Activated B cell treated with CpG ODN at 0.5 μM for 24 hours (primary cell): ENCODE measurements at regions not wholly inside any gene's neighbourhood (a gene's known extent, or its start where the extent isn't known, plus 50 kb on each side); places are given as distances from the start of the nearest gene placed in this dataset.

Experiments
- ATAC-seq: fragments of 200-7000 bp; cut with Tn5 transposase; one replicate; pipeline ENCODE4 v1.10.0; 2021; ENCODE audit warnings: low read depth, mild to moderate bottlenecking, moderate library complexity
- CTCF ChIA-PET: fragments of 350-600 bp; sonication (Branson Sonifier 250); formaldehyde crosslinking; loops from one replicate; lab custom pipeline; 2021; ENCODE audit warnings: antibody characterized with exemption; lab: Charles Lee
- POLR2A ChIA-PET: fragments of 350-600 bp; sonication (Branson Sonifier 250); formaldehyde crosslinking; loops from one replicate; lab custom pipeline; 2021; ENCODE audit warnings: antibody characterized with exemption; lab: Charles Lee
- DNase-seq: peaks from one replicate; pipeline ENCODE4 v3.0.0; 2022
- H3K27ac Mint-ChIP-seq: one replicate; pipeline ENCODE4 v1.8.0; 2020; ENCODE audit warnings: mixed read lengths
- H3K27me3 Mint-ChIP-seq: one replicate; pipeline ENCODE4 v1.8.0; 2021; ENCODE audit warnings: mixed read lengths
- H3K36me3 Mint-ChIP-seq: one replicate; pipeline ENCODE4 v1.8.0; 2021; ENCODE audit warnings: low read depth, mixed read lengths
- H3K4me1 Mint-ChIP-seq: one replicate; pipeline ENCODE4 v1.8.0; 2021; ENCODE audit warnings: mixed read lengths
- H3K4me3 Mint-ChIP-seq: one replicate; pipeline ENCODE4 v1.8.0; 2020; ENCODE audit warnings: mild to moderate bottlenecking, mixed read lengths
- H3K9me3 Mint-ChIP-seq: one replicate; pipeline ENCODE4 v1.8.0; 2020; ENCODE audit warnings: mixed read lengths
- CTCF ChIP-seq: fragments of 200-600 bp; IDR thresholded peaks from one replicate; pipeline ENCODE4 v1.8.0; 2022; ENCODE audit warnings: antibody characterized with exemption, mild to moderate bottlenecking
- intact Hi-C: fragments of 100-400 bp; cut with micrococcal nuclease; formaldehyde crosslinking; loops from one replicate; pipeline ENCODE4 v1.15.1; 2024

GRCh38 chr3:78048698-78049097, 1008.8 kb downstream of the ROBO2 start:
- ATAC-seq (no peak), DNase-seq (no peak)
- TF ChIP-seq CTCF, result no peak
- intact Hi-C loops, result no loop called here
- Mint-ChIP-seq H3K27me3 (no peaks in the 10 kb centered on the region), H3K36me3 (no peaks in the 10 kb centered on the region), H3K4me3 (no peak overlapping the region), H3K9me3 (no peaks in the 10 kb centered on the region), H3K4me1 (no peaks in the 10 kb centered on the region), H3K27ac (no peak overlapping the region)
- ChIA-PET CTCF (no interaction called here), POLR2A (no interaction called here)

- H3K4me3 Mint-ChIP-seq, result no peak overlapping the region
- DNase-seq (no peak), ATAC-seq (no peak)
- no peaks in the 10 kb centered on the region for H3K4me1 Mint-ChIP-seq
- no peaks in the 10 kb centered on the region for H3K36me3 Mint-ChIP-seq
- no peak overlapping the region for H3K27ac Mint-ChIP-seq
- POLR2A ChIA-PET, result no interaction called here
- CTCF ChIA-PET, result no interaction called here
- no peaks in the 10 kb centered on the region for H3K27me3 Mint-ChIP-seq
- no peak for TF ChIP-seq CTCF
- intact Hi-C loops, result no loop called here
- H3K9me3 Mint-ChIP-seq, result no peaks in the 10 kb centered on the region
Observed at GRCh38 chr3:78049521-78049920, 1009.6 kb downstream of the ROBO2 start.

- POLR2A ChIA-PET, result no interaction called here
- intact Hi-C loops, result no loop called here
Observed at GRCh38 chr3:78050276-78051065, 1010.6 kb downstream of the ROBO2 start.

GRCh38 chr3:78052746-78053145, 1012.8 kb downstream of the ROBO2 start:
- DNase-seq (no peak), ATAC-seq (no peak)
- no peak for TF ChIP-seq CTCF
- Mint-ChIP-seq H3K27ac (no peak overlapping the region), H3K4me3 (no peak overlapping the region), H3K36me3 (no peaks in the 10 kb centered on the region), H3K4me1 (no peaks in the 10 kb centered on the region), H3K9me3 (no peaks in the 10 kb centered on the region), H3K27me3 (no peaks in the 10 kb centered on the region)
- ChIA-PET CTCF (no interaction called here), POLR2A (no interaction called here)
- intact Hi-C loops, result no loop called here

More at GRCh38 chr3:78050276-78051065, 1010.6 kb downstream of the ROBO2 start:
- TF ChIP-seq CTCF, result no peak
- CTCF ChIA-PET, result no interaction called here
- Mint-ChIP-seq H3K4me3 (no peak overlapping the region), H3K36me3 (no peaks in the 10 kb centered on the region), H3K27me3 (no peaks in the 10 kb centered on the region), H3K9me3 (no peaks in the 10 kb centered on the region), H3K4me1 (no peaks in the 10 kb centered on the region), H3K27ac (no peak overlapping the region)
- ATAC-seq, result no peak
- DNase-seq, result no peak

- H3K4me1 Mint-ChIP-seq, result no peaks in the 10 kb centered on the region
- no peak overlapping the region for H3K4me3 Mint-ChIP-seq
- H3K27me3 Mint-ChIP-seq, result no peaks in the 10 kb centered on the region
- intact Hi-C loops, result no loop called here
- no peak for TF ChIP-seq CTCF
- POLR2A ChIA-PET, result no interaction called here
- H3K36me3 Mint-ChIP-seq, result no peaks in the 10 kb centered on the region
- ATAC-seq, result no peak
- CTCF ChIA-PET, result no interaction called here
- no peak for DNase-seq
- peaks cover 4% of the 10 kb centered on the region for H3K9me3 Mint-ChIP-seq
- H3K27ac Mint-ChIP-seq, result no peak overlapping the region
Observed at GRCh38 chr3:78066287-78066686, 1026.4 kb downstream of the ROBO2 start.
